ENCODE measurements at regions not wholly inside any gene's neighbourhood (a gene's known extent, or its start where the extent isn't known, plus 50 kb on each side); places are given as distances from the start of the nearest gene placed in this dataset.
"Not testable (repeated sequence)": the region's sequence is repeated elsewhere in the genome, so short reads cannot be mapped to it uniquely, and the experiment has no call there.

DNA sequence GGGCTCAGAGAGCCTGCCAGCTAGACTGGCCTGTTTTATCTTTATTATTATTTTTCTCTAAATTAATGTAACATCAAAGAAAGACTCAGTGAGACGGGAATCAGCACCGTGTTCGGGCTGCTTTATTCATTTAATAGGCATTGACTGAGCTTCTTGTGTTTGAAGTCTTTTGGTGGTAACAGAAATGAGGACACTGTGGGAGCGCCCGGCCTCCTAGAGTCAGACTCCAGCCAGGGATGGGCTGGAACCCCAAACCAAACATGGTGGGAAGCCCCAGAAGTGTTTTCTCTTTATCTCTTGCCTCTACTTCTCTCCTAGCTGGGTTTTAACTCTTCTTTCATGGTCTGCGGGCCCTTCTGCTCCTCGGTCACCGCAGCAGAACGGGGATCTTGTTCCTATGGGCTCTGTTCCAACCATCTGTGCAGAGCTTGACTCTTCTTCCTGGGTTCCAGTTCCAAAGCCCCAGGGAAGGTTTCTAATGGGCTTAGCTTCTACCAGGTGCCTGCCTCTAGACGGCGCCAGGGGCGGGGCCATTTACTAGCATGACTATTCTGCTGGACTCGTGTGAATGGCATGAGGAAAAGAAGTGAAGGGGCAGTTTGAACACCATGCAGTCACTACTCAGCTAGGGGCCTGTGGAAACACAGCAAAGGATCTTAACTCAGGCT, 123.8 kb downstream of the FGF18 start:
- DNase-seq = no peak

DNA sequence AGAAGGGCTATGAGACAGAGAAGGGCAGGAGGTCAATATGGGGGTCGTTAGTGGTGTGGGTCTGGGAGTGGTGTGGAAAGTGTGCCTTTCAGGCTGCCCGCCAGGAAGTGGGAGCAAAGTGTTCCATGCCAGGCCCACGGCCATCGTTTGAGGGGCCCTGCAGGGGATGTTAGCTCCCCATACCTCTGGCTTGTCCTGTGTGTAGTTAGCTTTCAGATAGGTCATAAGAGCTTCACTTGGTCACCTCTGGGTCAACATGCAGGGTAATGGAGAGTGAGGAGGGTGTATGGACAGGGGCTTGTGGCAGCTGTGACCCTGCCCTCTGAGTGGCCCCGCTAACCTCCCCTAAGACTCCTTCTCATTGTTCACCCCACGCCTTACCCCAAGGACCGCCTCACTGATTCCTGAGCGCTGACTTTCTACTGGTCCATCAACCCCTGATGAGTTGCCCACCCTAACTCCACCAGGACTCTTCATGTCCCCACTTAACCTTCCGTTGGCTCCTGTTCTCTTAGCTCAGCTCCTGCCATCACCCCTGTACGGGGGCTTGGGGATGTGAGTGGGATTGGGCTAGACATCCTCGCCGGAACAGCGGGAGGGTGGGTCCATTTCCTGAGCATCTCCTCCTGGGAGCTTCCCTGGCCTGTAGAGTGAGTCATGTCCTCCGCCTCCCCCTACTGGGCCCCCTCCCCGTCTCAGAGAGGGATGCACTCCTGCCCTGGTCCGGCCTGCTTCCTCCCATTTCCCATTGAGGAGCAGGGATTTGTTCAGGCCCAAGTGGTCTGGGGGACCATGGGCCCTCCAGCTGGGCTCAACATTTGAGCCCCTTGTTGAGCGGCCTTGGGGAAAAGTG, 125.7 kb downstream of the FGF18 start:
- DNase-seq = no peak

DNA sequence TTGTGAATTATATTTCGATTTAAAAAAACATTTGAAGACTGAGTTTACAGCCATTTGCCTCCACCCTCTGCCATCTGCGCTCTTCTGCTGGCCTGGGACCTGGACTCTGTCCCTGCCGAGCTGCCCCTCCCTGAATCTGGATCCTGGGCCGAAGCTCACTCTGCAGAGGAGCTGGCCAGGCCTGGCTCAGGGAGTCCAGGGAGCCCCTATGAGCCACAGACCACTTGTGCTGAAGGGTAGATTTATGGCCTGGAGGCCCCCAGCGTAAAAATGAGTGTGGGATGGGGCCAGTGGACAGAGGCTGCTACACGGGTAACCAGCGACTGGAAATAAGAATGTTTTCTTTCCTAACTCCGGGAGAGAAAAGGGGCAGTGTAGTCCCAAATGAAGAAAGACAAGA, 129.8 kb downstream of the FGF18 start:
- DNase-seq = no peak

DNA sequence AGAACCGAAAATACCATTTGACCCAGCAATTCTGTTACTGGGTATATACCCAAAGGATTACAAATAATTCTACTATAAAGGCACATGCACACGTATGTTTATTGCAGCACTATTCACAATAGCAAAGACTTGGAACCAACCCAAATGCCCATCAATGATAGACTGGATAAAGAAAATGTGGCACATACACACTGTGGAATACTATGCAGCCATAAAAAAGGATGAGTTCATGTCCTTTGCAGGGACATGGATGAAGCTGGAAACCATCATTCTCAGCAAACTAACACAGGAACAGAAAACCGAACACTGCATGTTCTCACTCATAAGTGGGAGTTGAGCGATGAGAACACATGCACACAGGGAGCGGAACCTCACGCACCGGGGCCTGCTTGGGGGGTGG, 134.4 kb downstream of the FGF18 start:
- not testable (repeated sequence) for DNase-seq

DNA sequence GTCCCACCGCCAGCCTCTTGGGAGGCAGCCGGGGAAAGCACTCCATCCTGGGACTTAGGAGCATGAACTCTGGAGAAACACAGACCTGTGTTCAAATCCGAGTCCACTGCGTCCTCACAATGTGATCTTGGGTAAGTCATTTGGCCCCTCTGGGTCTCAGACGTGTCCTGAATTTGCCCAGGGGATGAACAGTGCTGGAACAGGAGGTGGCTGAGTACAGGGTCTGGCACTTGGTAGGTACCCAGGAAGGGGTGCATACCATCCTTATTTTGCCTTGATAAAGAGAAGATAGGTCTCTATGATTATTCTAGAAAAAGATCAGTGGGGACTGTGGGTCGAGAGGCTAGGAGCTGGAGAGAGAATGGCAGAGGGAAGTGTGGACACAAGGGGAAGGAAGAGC, 135.7 kb downstream of the FGF18 start:
- DNase-seq = no peak

DNA sequence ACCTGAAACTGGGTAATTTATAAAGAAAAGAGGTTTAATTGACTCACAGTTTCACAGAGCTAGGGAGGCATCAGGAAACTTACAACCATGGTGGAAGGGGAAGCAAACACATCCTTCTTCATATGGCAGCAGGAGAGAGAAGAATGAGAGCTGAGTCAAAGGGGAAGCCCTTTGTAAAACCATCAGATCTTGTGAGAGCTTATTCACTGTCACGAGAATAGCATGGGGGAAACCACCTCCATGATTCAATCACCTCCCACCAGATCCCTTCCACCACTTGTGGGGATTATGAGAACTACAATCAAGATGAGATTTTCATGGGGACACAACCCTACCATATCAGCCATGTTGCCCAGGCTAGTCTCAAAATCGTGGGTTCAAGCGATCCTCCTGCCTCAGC, 143.4 kb downstream of the FGF18 start:
- no peak for DNase-seq

DNA sequence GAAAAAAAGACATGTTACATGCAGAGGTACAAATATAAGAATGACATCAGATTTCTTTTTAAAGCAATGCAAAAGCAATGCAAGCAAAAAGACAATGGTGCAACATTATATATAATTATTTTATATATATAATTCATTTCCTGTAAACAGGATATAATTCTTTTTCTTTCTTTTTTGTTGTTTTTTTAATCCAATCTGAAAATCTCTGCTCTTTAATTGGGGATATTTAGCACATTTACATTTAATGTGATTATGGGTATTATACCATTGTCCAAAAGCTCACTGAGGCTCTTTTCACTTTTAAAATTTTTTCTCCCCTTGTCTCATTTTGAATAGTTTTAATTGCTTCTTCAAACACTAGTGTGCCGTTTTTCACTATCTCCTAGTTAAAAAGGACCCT, 148.9 kb downstream of the FGF18 start:
- no peak for DNase-seq

DNA sequence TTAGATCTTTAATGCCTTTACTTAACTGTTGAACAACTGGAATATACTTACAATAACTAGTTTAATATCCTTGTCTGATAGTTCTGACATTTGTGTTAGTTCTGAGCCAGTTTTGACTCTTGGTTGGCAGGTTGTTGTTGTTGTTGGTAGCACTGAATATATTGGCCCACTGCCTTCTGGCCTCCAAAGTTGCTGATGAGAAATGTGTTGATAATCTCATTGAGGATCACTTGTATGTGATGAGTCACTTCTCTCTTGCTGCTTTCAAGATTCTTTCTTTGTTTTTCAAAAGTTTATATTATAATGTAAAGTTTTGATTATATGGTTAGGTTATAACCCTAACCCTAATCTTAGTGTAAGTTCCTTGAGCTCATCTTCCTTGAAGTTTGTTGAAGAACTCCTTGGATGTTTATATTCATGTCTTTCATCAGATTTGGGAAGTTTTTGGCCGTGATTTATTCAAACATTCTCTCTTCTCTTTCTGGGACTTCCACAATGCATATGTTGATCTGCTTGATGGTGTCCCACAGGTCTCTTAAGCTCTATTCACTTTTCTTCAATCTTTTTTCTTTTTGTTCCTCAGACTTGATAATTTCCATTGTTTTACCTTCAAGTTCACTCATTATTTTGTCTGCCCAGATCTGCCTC, 149.7 kb downstream of the FGF18 start:
- no peak for DNase-seq

DNA sequence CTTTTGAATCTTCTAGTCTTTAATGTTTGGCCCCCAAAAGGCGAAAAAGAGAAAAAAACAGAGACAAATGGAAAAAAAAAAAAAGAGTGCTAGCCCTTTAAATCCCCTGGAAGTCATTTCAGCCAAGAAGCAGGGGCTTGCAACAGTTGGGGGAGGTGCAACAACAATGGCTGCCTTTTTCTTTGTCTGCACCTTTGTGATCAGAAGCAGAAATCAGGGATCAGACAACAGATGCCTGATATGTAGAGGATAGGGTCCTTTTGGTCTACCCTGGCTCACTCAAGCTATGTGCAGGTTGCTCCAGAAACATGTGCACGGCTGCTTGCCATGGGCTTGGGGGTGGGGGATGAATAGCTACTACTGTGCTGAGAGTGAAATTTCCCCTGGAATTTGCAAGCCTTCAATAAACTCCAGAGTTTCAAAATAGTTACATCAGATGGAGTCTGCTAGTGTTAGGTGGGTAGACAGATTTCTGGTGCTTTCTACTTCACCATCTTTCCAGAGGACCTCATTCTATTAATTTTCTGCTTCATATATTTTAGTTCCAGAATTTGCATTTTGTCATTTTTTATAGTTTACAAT, 150.9 kb downstream of the FGF18 start:
- no peak for DNase-seq

DNA sequence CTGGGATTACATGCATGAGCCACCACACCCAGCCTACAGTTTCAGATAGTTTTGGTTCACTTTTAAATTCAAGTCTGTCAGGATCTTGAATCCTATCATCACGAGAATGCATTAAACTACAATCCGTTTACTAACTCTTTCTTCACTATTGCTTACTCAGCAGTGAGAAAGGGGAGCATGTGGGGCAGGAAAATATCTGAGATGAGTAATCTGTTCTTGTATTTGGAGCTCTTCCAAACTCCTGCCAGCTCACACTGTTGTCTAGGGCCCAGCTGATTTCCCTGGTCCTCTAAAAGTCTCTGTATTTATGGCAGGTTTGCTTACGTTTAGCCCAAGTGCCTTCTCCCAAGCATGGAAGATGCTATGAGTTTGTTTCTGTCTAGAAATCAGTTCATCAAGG, 152.2 kb downstream of the FGF18 start:
- no peak for DNase-seq

DNA sequence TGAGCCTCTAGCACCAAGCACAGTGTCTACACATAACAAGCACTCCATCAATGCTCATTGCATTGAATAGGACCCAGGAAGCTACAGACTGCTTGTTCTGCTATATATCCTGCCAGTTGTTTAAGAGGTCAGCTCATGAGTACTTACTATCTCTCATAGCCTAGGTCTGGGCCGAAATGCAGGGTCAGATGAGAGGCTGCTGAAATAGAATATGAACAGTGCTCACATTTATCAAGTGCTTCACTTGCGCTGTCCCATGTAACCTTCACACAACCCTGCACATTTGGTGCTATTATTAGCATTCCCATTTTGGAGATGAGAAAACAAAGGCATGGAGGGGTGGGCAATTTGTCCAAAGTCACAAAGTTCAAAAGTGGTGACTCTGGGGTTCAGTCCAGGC, 153.6 kb downstream of the FGF18 start:
- no peak for DNase-seq

DNA sequence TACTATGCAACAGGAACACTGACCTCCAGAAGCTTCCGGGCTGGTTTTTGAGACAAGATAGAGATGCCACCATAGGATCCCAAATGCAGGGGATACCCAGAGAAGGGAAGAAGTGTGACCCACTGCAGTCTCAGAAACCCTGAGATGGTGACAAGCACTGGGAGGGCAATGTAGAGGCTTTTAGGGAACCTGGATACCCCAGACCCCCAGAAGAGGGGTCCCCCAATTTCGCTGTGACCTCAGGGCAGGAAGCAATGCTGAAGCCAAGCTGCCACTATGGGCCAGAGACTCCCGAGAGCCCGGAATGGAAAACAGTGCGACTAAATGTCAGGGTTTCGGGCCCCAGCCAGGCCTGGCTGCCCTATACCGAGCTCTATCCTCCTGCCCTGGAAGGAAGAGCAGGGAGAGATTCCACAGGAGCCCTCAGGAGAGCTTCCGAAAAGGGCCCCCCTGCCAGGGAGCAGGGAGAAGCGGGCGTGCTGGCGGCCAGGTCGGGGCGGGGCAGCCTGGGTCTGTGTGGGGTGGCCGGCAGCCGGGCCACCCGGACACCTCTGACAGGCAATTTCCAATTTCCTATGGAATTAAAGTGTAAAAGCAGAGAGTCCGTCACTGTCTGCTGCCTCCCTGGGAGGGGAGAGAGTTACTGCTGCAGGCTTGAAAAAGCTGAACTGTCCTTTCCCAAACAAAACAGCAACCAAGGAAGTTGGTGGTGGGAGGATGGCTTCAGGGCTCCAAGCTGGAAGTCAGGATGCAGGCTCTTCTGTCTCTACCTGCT, 154.2 kb downstream of the FGF18 start:
- DNase-seq = no peak

DNA sequence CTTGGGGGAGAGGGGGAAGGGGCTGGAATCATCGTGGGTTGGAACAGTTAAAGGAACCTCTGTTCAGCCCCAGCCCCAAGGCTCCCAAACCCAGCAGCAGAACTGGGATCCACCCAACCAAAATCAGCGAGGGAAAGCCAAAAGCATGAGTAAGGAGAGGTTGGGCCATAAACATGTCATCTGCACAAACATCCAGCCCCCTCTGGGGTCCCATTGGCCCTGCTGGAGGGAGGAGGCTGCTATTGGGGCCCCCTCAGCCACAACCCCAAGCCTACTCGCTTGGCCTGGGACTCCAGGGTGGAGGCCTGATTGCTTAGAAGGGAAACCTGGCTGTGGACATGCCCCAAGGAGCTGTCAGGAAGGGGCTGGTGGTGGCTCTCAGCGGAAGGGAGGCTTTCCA, 154.9 kb downstream of the FGF18 start:
- DNase-seq = no peak

DNA sequence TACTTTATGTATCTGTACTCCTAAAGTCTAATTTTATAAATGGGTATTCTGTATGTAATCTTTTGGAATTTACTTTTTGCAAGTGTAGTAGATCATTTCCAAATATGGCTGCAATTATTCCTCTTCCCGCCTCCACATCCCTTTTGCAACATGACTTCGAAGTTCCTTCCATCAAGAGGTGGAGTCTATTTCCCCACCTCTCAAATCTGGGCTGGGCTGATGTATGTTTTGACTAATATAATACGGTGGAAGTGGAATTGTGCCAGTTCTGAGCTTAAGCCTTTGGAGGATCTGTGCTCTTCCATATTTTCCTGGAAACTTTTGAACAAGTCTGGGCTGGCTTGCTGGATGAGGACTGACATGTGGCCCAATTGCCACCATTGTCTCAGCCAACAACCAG, 155.9 kb downstream of the FGF18 start:
- DNase-seq = no peak

DNA sequence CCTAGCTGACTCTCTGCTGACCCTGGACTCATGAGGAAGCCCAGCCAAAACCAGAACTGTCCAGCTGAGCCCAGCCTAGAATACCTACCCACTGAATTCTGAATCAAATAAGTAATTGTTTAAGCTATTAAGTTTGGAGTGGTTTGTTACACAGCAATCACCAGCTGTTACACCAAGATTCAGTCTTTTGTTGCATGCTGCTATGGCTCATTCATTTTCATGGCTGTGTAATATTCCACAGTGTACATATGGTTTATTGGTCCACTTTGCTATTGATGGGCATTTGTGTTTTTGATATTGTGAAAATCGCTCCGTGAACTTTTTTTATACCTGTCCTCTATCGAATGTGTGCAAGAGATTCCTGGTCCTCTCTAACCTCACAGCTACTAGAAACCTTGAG, 156.4 kb downstream of the FGF18 start:
- no peak for DNase-seq

DNA sequence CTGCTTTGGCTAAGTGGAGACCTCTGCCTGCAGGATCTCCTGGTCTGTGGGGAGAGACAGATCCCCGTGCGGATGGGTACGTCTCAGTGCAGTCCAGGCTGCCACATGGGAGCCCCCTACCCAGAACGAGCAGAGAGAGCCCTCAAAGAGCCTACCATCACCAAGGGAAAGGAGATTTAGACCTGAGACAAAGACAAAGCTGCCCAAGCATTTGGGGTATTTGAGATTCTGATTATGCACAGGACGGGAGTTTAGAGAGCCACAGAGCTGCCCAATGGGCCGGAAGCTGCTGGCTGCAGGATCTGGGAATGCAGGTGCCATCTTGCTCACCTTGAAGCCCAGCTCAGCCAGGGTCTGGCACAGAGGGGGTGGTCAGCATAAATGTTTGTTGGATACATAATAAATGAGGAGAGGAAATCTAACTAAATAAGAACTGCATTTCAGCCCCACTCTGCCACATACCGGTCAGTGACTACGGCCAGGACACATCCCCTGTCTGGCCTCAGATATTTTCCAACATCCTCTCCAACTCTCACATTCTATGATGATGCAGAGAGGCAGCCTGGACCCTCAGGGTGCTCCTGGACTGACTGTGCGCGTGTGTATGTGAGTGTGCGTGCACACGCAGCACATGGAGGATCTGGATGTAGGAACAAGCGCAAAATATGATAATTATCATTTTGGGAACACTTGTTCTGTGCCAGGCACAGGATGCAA, 157.8 kb downstream of the FGF18 start:
- DNase-seq = no peak

DNA sequence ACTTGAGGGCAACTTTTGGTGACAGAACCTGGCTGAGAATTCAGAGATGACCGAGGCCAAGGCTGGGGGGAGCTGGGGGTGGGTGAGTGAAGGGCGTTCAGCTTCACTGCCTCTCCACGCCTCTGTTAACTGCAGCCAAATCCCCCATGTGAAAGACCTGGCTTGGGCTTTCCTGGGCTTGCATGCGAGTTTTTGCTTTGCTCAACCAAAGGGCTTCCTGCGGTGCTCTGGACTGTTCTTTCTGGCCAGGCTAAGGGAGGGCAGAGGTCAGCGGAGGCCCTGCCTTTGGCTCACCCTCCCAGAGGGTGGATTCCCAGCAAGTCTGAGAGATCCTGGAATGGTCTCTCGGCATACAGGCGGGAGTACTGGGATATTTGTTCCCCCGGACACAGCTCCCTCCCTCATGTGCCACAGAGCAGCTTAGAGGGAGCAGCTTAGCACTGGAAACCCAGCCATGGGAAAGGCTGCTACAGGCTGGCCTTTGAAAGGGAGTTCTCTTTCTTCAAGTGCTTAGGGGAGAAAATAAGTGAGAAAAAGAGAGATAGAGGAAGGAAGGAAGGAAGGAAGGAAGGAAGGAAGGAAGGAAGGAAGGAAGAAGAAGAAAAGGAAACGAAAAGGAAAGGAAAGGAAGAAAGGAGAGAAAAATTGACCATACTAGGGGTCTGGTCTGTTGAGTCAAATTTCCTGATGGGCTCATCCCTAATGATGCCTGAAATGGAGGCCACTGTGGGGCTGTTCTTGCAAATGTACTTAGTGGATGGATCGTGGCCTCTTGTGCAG, 158.8 kb downstream of the FGF18 start:
- no peak for DNase-seq

DNA sequence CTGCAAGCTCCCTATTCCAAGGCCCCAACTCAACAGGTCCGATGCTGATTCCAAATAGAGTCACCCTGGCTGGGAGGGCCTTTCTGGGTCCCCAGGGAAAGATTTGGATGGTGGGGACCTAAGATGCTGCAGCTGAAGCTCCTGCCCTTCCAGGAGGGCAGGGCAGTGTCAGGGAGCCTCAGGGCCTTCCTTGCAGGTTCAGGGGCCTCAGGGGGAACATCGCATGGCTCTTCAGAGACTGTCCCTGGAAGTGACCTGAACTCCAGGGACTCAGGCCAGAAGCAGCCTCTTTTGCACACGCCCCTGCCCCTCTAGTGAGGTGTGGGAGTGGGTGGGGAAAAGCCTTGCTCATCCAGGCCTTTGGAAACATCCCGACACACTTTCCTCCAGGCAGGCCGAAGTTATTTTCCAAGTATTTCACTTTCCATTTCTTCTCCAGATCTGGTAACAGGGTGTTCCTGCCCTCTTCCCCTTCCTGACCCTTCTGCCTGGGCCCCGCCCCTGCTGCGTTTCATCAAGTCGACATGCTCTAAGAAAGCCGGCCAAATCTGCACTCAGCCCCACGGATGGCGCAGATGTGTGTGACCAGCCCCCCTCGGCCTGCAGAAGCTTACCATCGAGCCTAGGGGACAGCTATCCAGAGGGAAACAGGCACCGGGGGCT, 159.5 kb downstream of the FGF18 start:
- no peak for DNase-seq

DNA sequence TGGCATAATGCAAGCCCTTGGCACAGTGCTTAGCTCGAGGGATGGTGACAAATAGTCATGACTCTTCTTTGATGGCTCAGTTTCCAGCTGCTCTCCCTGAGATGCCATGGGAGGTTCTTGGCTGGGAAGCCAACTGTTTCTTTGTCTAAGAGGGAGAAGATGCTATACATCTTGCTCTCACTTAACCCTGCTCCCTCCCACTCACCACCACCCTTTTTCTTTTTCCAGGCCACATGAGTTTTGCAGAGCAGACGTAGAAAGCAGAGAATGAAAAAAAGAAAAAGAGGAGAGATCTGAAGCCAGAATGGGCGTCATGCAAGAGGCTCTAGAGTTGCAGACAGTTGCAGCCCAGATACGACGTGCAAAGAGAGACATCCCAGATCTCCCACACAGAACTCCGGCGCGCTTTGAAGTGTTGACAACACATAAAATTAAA, 160.5 kb downstream of the FGF18 start:
- no peak for DNase-seq

DNA sequence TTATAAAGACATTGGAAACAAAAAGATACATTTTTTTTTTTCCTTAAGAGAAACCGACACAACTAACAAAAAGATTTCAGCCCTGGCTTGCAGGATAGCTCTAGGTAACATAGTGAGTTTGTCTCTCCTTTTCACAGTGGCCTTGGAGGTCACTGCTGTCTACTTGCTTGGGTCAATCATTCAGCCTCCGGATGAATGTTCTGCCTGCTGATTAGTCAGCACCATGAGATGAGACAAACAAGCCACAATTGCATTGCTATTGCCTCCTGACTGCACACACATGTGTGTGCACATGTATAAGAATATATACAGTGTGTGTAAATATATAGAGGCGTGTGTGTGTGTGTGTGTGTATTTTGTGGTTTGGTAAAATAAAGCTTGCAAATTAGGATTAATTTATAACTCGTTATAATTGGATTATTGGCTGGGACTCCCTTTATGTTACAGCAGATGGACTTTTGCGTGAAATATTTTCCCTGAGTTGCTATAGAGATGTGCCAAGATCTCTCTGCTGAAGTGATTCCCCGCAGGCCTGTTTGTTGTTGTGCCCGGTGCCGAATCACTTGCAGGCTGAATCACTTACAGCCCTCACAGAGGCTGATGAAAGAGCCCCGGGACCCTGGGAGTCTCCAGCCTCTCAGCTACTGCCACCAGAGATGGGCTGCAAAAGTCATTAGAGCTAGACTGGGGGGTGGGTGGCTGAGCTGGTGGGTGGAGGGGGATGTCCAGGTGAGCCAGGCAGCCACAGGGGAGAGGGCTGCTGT, 161.2 kb downstream of the FGF18 start:
- DNase-seq = no peak

Measured in NCI-H524 treated with DMSO at 0.1 percent for 48 hours (cell line).